GM18511 (cell line): ENCODE measurements at regions not wholly inside any gene's neighbourhood (a gene's known extent, or its start where the extent isn't known, plus 50 kb on each side); places are given as distances from the start of the nearest gene placed in this dataset.
"Not testable (repeated sequence)": the region's sequence is repeated elsewhere in the genome, so short reads cannot be mapped to it uniquely, and the experiment has no call there.

Source experiments
- ATAC-seq: cut with Tn5 transposase; IDR thresholded peaks from one replicate; pipeline ENCODE4 v1.9.1; 2021; ENCODE audit warnings: mild to moderate bottlenecking, moderate library complexity; ENCODE audit not compliant: unreplicated experiment

- no peak for ATAC-seq
Measured at GRCh38 chr18:79579807-79580497, 99.7 kb upstream of the CTDP1 start.

GRCh38 chr18:79580498-79581171 lies 99.0 kb upstream of the CTDP1 start:
- no peak for ATAC-seq

DNA sequence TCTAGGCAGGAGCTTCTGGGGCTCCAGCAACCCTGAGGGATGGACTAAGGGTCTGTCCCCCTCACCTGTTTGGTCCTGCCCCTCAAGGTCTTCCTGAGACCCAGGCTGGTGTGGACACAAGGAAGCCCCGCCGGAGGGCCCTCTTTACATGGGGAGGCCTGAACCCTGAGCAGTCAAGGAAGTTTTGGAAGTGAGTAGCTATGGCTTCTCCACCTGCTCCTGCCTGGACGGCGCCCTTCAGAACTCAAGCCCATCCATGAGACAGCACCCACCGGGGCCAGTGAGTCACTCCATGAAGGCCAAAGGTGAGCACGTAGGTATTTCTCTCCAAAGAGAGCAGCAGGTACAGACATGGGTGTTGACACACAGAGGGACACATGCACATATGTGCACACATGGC lies 98.2 kb upstream of the CTDP1 start:
- no peak for ATAC-seq

GRCh38 chr18:79581911-79582310 lies 97.7 kb upstream of the CTDP1 start:
- no peak for ATAC-seq

GRCh38 chr18:79582978-79583377 lies 96.6 kb upstream of the CTDP1 start:
- ATAC-seq = no peak

GRCh38 chr18:79583426-79583825 lies 96.2 kb upstream of the CTDP1 start:
- ATAC-seq = no peak

DNA sequence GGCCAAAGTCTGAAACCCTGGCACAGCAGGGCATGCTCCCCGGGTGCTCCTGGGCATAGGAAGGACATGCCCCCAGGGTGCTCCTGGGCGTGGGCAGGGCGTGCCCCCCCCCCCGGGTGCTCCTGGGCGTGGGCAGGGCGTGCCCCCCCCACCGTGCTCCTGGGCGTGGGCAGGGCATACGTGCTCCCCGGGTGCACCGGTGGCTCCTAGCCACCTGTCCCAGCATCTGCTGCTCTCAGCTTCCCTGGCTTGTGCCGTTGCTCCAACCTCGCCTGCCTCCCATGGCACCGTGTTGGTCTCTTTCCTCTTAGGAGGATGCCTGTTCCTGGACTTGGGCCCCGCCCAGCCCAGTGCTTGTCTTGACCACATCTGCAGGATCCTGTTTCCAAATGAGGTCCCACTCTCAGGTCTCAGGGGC lies 95.6 kb upstream of the CTDP1 start:
- ATAC-seq = no peak

DNA sequence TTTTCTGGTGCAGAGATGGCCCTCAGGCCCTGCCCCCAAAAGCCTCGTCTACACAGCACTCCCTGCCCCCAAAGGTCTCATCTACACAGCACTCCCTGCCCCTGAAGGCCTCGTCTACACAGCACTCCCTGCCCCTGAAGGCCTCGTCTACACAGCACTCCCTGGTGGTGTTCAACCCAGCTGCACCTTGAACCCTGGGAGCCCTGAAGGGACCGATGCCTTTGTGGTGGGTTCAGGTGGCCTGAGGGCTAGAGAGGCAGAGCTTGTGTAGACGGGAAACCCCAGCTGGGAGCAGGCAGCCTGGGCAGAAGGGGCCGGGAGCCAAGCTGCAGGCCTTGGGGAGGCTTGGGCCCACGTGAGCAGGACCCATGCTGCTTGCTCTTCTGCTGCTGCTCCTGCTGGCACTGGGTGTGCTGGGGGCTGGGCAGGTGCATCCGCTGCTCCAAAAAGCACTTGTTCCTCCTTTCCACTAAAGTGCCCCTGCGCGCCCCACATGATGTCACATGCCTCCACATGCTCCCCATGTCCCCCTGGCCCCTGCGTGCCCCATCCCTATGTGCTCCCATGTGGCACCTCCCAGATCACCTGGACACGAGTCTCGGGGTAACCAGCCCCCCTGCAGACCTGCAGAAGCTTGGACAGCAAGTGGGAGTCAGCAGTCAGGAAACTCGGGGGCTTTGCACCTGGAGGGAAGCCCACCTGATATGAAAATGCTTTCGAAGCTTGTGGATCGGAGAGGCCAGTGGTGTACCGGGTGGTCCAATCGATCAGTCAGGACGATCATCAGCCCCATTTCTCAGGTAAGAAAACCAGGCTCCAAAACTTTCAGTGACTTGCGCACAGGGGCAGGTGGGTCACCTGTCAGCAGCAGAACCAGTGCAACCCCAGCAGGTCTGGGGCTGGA lies 94.9 kb upstream of the CTDP1 start:
- no peak for ATAC-seq

DNA sequence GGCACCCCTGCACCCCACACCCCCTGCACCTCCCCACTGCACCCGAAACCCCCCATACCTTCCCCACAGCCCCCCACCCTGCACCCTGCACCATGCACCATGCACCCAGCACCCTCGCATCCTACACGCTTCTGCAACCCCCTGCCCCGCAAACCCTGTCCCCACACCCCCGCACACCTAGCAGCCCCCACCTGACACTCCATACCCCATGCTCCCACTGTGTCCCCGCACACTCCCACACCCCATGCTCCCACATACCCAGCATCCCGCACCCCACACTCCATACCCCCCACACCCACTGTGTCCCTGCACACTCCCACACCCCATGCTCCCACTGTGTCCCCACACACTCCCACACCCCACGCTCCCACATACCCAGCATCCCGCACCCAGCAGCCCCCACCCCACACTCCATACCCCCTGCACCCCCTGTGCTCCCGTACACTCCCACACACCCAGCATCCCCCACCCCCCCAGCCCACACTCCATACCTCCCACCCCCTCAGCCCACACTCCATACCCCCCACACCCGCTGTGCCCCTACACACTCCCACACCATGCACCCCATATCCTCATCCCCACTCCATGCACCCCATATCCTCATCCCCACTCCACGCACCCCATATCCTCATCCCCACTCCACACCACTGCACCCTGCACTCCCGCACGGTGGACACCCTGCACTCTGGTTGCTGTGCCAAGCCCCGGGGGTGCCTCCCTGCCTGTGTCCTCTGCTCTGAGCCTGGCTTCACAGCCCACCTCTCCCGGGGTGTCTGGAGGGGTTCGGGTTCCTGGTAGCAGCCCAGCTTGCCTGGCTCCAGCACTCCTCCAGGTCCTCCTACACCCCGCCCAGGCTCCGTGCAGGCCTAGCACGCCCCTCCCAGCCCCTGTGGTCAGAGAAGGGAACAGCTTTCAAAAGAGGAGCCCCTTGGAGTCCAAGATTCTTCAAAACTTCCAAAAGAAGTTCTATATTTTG lies 93.9 kb upstream of the CTDP1 start:
- no peak for ATAC-seq

DNA sequence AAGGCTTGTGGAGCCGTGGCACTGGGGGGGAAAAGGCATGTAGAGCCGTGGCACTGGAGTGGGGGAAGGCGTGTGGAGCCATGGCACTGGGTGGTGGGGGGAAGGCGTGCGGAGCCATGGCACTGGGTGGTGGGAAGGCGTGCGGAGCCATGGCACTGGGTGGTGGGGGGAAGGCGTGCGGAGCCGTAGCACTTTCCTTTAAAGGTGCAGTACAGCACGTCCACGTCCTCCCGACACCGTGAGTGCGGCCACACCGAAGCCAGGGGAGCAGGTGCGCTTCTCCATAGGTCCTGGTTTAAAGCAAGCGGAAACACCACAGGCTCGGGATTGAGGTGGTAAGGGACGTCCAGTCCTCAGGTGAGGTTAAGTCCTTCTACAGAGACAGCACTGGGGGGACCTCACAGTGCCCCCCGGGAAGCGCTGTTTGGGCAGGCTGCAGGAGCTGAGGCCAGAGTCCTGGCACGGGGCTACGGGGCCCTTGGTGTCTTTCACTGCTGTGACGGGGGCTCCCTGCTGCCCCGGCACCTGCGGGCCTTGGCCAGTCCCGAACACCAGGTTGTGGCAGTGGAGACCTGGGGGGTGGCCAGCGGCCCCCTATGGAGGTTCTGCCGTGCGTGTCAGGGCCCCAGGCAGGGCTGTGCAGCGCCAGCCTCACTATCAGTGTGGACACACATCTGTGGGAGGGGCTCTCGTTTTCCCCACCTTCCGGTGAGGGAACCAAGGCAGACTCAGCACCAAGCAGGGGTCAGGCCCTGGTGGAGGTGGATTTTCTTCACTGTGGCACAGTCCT lies 93.0 kb upstream of the CTDP1 start:
- no peak for ATAC-seq

DNA sequence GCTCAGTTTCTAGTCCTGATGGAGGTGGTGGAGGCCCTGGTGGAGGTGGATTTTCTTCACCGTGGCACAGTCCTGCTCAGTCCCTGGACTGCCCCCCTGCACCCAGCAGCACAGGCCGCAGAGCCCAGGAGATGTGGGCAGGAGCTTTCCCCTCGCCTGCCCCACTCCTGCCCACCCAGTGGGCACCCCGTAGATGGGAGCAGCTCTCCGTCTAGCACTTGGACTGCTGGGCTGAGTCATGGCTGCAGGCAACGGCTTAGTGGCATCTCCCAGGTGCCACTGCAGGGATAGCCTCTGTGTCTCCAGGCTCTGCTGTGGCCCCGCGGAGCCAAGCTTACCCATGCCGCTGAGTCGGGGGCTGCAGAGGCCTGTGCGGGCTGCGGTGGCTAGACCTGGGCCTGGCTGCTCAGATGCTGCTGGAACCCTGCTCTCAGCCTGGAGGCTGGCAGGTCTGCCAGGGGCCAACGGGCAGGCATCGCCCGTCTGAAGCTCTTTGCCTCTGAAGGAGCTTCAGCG lies 92.3 kb upstream of the CTDP1 start:
- ATAC-seq = no peak

GRCh38 chr18:79587779-79588635 lies 91.6 kb upstream of the CTDP1 start:
- no peak for ATAC-seq

GRCh38 chr18:79588636-79589481 lies 90.7 kb upstream of the CTDP1 start:
- ATAC-seq = no peak

- ATAC-seq = no peak
Measured at GRCh38 chr18:79589601-79590091, 90.0 kb upstream of the CTDP1 start.

GRCh38 chr18:79590191-79591031 lies 89.2 kb upstream of the CTDP1 start:
- no peak for ATAC-seq

- no peak for ATAC-seq
Measured at GRCh38 chr18:79591032-79591308, 88.6 kb upstream of the CTDP1 start.

DNA sequence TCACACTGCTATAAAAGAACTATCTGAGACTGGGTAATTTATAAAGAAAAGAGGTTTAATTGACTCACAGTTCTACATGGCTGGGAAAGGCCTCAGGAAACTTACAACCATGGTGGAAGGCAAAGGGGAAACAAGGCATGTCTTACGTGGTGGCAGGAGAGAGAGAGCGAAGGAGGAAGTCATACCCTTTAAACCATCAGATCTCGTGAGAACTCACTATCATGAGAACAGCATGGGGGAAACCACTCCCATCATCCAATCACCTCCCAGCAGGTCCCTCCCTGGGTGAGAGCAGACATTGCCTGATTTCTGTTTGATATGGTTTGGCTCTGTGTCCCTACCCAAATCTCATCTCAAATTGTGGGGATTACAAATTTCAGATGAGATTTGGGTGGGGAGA lies 86.9 kb upstream of the CTDP1 start:
- ATAC-seq = not testable (repeated sequence)
